Osteocyte (in vitro differentiated cells): ENCODE measurements at regions not wholly inside any gene's neighbourhood (a gene's known extent, or its start where the extent isn't known, plus 50 kb on each side); places are given as distances from the start of the nearest gene placed in this dataset.

ENCODE experiments used
- DNase-seq: peaks from one replicate; pipeline ENCODE4 v3.0.0; 2021; ENCODE audit warnings: mixed read lengths; ENCODE audit not compliant: unreplicated experiment; ENCODE audit errors: extremely low spot score
- H3K27ac Mint-ChIP-seq: one replicate; pipeline ENCODE4 v1.8.0; 2021; ENCODE audit warnings: mild to moderate bottlenecking, mixed read lengths; ENCODE audit not compliant: unreplicated experiment
- H3K27me3 Mint-ChIP-seq: one replicate; pipeline ENCODE4 v1.8.0; 2021; ENCODE audit warnings: mixed read lengths; ENCODE audit not compliant: unreplicated experiment
- H3K36me3 Mint-ChIP-seq: one replicate; pipeline ENCODE4 v1.8.0; 2021; ENCODE audit warnings: mixed read lengths; ENCODE audit not compliant: unreplicated experiment
- H3K4me1 Mint-ChIP-seq: one replicate; pipeline ENCODE4 v1.8.0; 2021; ENCODE audit warnings: mixed read lengths; ENCODE audit not compliant: unreplicated experiment
- H3K4me3 Mint-ChIP-seq: one replicate; pipeline ENCODE4 v1.8.0; 2021; ENCODE audit warnings: mild to moderate bottlenecking, moderate library complexity, mixed read lengths; ENCODE audit not compliant: unreplicated experiment
- H3K9me3 Mint-ChIP-seq: one replicate; pipeline ENCODE4 v1.8.0; 2021; ENCODE audit warnings: mixed read lengths; ENCODE audit not compliant: unreplicated experiment
- TF ChIP-seq, protein P1 (sequence below): fragments of 200-600 bp; sonication (generic); IDR thresholded peaks from 2 replicates; pipeline ENCODE4 v1.5.0; 2021; ENCODE audit warnings: antibody characterized with exemption, mild to moderate bottlenecking, moderate library complexity

DNA sequence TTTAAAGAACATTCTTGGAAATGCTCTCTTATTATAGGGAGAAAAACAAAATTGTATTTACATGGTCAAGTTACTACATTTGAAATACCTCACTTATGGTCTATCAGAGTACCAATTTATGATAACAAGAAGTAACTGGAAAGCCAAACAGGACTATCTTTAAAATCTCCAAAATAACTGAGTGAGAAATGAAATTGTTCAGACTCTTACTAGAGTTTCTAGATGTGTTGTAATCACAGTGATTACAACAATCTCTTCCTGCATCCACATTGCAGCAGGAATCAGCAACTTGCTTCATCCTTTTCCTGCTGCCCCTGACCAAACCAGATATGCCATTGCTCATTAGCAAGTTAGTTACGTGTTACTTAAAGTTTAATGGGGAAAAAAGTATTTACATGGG, 245.2 kb upstream of the SMIM31 start:
- DNase-seq, result no peak
- Mint-ChIP-seq H3K4me3 (no peak overlapping the region), H3K27me3 (no peaks in the 10 kb centered on the region), H3K36me3 (no peaks in the 10 kb centered on the region), H3K27ac (no peak overlapping the region), H3K9me3 (no peaks in the 10 kb centered on the region), H3K4me1 (peaks cover 13% of the 10 kb centered on the region)
- TF ChIP-seq, protein P1, sequence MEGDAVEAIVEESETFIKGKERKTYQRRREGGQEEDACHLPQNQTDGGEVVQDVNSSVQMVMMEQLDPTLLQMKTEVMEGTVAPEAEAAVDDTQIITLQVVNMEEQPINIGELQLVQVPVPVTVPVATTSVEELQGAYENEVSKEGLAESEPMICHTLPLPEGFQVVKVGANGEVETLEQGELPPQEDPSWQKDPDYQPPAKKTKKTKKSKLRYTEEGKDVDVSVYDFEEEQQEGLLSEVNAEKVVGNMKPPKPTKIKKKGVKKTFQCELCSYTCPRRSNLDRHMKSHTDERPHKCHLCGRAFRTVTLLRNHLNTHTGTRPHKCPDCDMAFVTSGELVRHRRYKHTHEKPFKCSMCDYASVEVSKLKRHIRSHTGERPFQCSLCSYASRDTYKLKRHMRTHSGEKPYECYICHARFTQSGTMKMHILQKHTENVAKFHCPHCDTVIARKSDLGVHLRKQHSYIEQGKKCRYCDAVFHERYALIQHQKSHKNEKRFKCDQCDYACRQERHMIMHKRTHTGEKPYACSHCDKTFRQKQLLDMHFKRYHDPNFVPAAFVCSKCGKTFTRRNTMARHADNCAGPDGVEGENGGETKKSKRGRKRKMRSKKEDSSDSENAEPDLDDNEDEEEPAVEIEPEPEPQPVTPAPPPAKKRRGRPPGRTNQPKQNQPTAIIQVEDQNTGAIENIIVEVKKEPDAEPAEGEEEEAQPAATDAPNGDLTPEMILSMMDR, result no peak

DNA sequence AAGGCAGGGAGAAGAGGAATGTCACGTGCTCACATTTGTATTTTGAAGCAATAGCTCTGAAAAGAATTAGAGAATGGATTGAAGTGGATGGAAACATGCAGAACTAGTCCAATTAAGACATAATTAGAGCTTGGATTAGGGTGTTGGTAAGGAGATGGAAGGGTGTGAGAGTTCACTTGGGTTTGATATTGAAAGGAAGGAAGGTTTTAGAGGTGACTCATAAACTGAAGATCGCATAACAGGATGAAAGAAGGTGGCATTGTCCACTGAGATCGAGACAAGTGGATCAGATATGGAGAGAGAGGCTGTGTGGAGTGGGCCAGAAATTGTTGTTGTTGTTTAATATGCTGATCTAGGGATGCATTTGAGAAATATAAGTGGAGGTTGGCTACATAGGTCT, 244.0 kb upstream of the SMIM31 start:
- Mint-ChIP-seq H3K9me3 (no peaks in the 10 kb centered on the region), H3K4me3 (no peak overlapping the region), H3K27ac (no peak overlapping the region), H3K4me1 (peaks cover 13% of the 10 kb centered on the region), H3K36me3 (no peaks in the 10 kb centered on the region), H3K27me3 (no peaks in the 10 kb centered on the region)
- TF ChIP-seq, protein P1, result no peak
- no peak for DNase-seq

DNA sequence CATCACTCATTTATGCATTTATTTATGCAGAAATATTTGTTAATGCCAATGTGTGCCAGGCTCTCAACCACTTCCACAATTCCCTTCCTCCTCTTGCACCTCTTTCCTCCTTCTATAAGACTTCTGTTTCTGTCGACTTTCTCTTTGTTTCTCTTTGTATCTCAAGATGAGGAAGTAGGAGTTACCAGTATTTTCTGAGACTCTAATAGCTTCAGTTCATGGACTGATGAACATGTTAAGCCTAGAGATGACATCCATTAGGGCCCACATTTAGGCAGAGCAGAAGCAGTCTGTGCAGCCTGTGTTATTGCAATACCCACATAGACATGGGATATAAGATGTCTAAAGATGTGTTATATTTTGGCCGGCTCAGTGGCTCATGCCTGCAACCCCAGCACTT, 241.8 kb upstream of the SMIM31 start:
- H3K4me1 Mint-ChIP-seq, result peaks cover 9% of the 10 kb centered on the region
- H3K27me3 Mint-ChIP-seq, result no peaks in the 10 kb centered on the region
- H3K36me3 Mint-ChIP-seq, result no peaks in the 10 kb centered on the region
- TF ChIP-seq, protein P1, result no peak
- H3K9me3 Mint-ChIP-seq, result peaks cover under 1% of the 10 kb centered on the region
- DNase-seq, result no peak
- no peak overlapping the region for H3K4me3 Mint-ChIP-seq
- H3K27ac Mint-ChIP-seq, result no peak overlapping the region

DNA sequence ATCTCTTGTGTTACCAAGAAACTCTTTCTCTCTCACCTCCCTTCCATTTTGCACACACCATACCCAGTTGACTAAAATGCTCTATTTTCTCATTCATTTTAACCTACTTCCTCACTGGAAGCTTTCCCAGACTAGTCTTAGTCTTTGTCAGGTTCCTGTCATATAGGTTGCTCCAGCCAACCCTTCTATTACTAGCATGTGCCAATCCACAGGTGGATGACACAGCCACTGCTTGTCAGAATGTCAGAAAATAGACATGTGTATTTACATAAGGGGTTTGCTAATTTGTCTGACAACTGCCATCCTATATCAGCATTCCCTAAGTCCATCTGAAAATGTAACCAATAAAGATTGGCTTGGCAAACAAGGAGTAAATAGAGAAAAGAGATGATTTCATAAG, 239.2 kb upstream of the SMIM31 start:
- TF ChIP-seq, protein P1, result no peak
- no peaks in the 10 kb centered on the region for H3K27me3 Mint-ChIP-seq
- H3K4me1 Mint-ChIP-seq, result no peaks in the 10 kb centered on the region
- H3K9me3 Mint-ChIP-seq, result peaks cover 4% of the 10 kb centered on the region
- DNase-seq, result no peak
- H3K4me3 Mint-ChIP-seq, result no peak overlapping the region
- no peak overlapping the region for H3K27ac Mint-ChIP-seq
- no peaks in the 10 kb centered on the region for H3K36me3 Mint-ChIP-seq

DNA sequence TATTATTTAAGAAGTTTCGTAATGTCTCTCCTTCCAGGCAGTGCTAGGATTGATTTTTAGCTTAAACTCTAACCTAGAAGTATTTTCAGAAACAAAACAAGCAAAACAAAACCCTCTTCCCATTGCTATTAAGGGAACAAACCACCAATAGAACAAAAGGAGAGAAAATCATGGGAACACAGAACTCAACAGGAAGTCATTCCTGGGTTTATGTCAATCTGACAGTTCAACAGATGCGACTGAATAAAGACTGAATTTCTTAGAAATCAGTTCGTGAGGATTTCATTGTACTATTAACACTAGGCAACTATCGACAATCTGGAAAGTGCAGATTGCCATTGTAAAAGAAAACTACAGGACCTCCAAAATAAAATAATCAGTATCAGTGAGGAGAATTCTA, 229.1 kb upstream of the SMIM31 start:
- TF ChIP-seq, protein P1, result no peak
- DNase-seq, result no peak
- H3K27ac Mint-ChIP-seq, result no peak overlapping the region
- no peaks in the 10 kb centered on the region for H3K27me3 Mint-ChIP-seq
- H3K36me3 Mint-ChIP-seq, result no peaks in the 10 kb centered on the region
- no peak overlapping the region for H3K4me3 Mint-ChIP-seq
- no peaks in the 10 kb centered on the region for H3K4me1 Mint-ChIP-seq
- H3K9me3 Mint-ChIP-seq, result no peaks in the 10 kb centered on the region
